ENCODE measurements at regions not wholly inside any gene's neighbourhood (a gene's known extent, or its start where the extent isn't known, plus 50 kb on each side); places are given as distances from the start of the nearest gene placed in this dataset.

DNA sequence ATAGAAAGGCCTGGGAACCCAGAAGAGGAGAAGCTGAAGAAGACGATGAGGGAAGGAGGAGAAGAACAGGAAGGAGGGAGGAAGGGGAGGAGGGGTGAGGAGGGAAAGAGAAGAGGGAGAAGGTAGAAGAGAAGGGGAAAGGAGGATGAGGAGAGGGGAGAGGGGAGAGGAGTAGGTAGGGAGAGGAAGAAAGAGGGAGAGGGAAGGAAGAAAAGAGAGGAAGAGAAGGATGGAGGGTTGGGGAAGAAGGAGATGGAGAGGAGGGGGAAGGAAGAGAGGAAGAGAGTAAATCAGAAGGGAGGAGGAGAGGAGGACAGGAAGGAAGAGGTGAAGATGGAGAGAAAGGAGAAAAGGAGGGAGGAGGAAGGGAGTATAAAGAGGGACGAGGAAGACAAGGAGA is 109.6 kb upstream of the IRX6 start:
- Histone ChIP-seq H3K4me1 (ENCODE audit: insufficient read depth) (no peaks in the 10 kb centered on the region), H3K36me3 (replicated peaks; ENCODE audit: insufficient read depth, low read depth) (no peaks in the 10 kb centered on the region), H3K27me3 (peaks cover 7% of the 10 kb centered on the region), H2AFZ (no peak overlapping the region), H4K20me1 (ENCODE audit: insufficient read depth, poor library complexity, severe bottlenecking) (no peaks in the 10 kb centered on the region), H3K9me3 (ENCODE audit: low read depth) (no peaks in the 10 kb centered on the region), H3K4me2 (no peak overlapping the region), H3K27ac (no peak overlapping the region), H3K4me3 (no peak overlapping the region), H3K79me2 (no peaks in the 10 kb centered on the region), H3K9me2 (replicated peaks; ENCODE audit: insufficient read depth) (no peaks in the 10 kb centered on the region)
- no peak for DNase-seq (ENCODE audit: low spot score)
- TF ChIP-seq, protein P1, sequence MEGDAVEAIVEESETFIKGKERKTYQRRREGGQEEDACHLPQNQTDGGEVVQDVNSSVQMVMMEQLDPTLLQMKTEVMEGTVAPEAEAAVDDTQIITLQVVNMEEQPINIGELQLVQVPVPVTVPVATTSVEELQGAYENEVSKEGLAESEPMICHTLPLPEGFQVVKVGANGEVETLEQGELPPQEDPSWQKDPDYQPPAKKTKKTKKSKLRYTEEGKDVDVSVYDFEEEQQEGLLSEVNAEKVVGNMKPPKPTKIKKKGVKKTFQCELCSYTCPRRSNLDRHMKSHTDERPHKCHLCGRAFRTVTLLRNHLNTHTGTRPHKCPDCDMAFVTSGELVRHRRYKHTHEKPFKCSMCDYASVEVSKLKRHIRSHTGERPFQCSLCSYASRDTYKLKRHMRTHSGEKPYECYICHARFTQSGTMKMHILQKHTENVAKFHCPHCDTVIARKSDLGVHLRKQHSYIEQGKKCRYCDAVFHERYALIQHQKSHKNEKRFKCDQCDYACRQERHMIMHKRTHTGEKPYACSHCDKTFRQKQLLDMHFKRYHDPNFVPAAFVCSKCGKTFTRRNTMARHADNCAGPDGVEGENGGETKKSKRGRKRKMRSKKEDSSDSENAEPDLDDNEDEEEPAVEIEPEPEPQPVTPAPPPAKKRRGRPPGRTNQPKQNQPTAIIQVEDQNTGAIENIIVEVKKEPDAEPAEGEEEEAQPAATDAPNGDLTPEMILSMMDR (IDR thresholded peaks at IDR 0.05; ENCODE audit: poor library complexity): no peak
- no peak for TF ChIP-seq EZH2phosphoT487 (IDR thresholded peaks at IDR 0.05; ENCODE audit: low read depth, severe bottlenecking, unreplicated experiment)
- no peak for TF ChIP-seq EZH2 (IDR thresholded peaks at IDR 0.05; ENCODE audit: borderline replicate concordance)
- WGBS (ENCODE audit: low lambda C conversion rate, missing lambda C conversion rate): 68% methylated on average over 1 of the region's 2 CpGs

GRCh38 chr16:55214974-55215494 is 109.0 kb upstream of the IRX6 start:
- Histone ChIP-seq H3K79me2 (no peaks in the 10 kb centered on the region), H3K4me3 (no peak overlapping the region), H3K36me3 (replicated peaks; ENCODE audit: insufficient read depth, low read depth) (no peaks in the 10 kb centered on the region), H3K27me3 (peaks cover 7% of the 10 kb centered on the region), H3K9me3 (ENCODE audit: low read depth) (no peaks in the 10 kb centered on the region), H3K4me2 (no peak overlapping the region), H3K27ac (no peak overlapping the region), H3K9me2 (replicated peaks; ENCODE audit: insufficient read depth) (no peaks in the 10 kb centered on the region), H4K20me1 (ENCODE audit: insufficient read depth, poor library complexity, severe bottlenecking) (no peaks in the 10 kb centered on the region), H3K4me1 (ENCODE audit: insufficient read depth) (no peaks in the 10 kb centered on the region), H2AFZ (no peak overlapping the region)
- DNase-seq (ENCODE audit: low spot score): no peak
- WGBS (ENCODE audit: low lambda C conversion rate, missing lambda C conversion rate): 88% methylated on average over 5 of the region's 5 CpGs
- TF ChIP-seq EZH2phosphoT487 (IDR thresholded peaks at IDR 0.05; ENCODE audit: low read depth, severe bottlenecking, unreplicated experiment) (no peak), EZH2 (IDR thresholded peaks at IDR 0.05; ENCODE audit: borderline replicate concordance) (no peak)
- TF ChIP-seq, protein P1 (IDR thresholded peaks at IDR 0.05; ENCODE audit: poor library complexity): no peak

- Histone ChIP-seq H2AFZ (no peak overlapping the region), H3K27me3 (peaks cover 7% of the 10 kb centered on the region), H3K9me2 (replicated peaks; ENCODE audit: insufficient read depth) (no peaks in the 10 kb centered on the region), H3K4me2 (no peak overlapping the region), H3K9me3 (ENCODE audit: low read depth) (no peaks in the 10 kb centered on the region), H4K20me1 (ENCODE audit: insufficient read depth, poor library complexity, severe bottlenecking) (no peaks in the 10 kb centered on the region), H3K4me3 (no peak overlapping the region), H3K36me3 (replicated peaks; ENCODE audit: insufficient read depth, low read depth) (no peaks in the 10 kb centered on the region), H3K4me1 (ENCODE audit: insufficient read depth) (no peaks in the 10 kb centered on the region), H3K79me2 (no peaks in the 10 kb centered on the region), H3K27ac (no peak overlapping the region)
- 92% methylated on average over 2 of the region's 2 CpGs for WGBS (ENCODE audit: low lambda C conversion rate, missing lambda C conversion rate)
- TF ChIP-seq EZH2 (IDR thresholded peaks at IDR 0.05; ENCODE audit: borderline replicate concordance) (no peak), EZH2phosphoT487 (IDR thresholded peaks at IDR 0.05; ENCODE audit: low read depth, severe bottlenecking, unreplicated experiment) (no peak)
- TF ChIP-seq, protein P1 (IDR thresholded peaks at IDR 0.05; ENCODE audit: poor library complexity): no peak
- DNase-seq (ENCODE audit: low spot score): no peak
These were observed 106.6 kb upstream of the IRX6 start for GRCh38 chr16:55217392-55217791.

- H3K79me2 ChIP-seq: no peaks in the 10 kb centered on the region
- TF ChIP-seq, protein P1 (IDR thresholded peaks at IDR 0.05; ENCODE audit: poor library complexity): no peak
- TF ChIP-seq EZH2phosphoT487 (IDR thresholded peaks at IDR 0.05; ENCODE audit: low read depth, severe bottlenecking, unreplicated experiment) (no peak), EZH2 (IDR thresholded peaks at IDR 0.05; ENCODE audit: borderline replicate concordance) (no peak)
- H3K27me3 ChIP-seq: no peaks in the 10 kb centered on the region
- WGBS (ENCODE audit: low lambda C conversion rate, missing lambda C conversion rate): 86% methylated on average over 3 of the region's 3 CpGs
- no peak overlapping the region for H3K27ac ChIP-seq
- H2AFZ ChIP-seq: no peak overlapping the region
- no peak overlapping the region for H3K4me3 ChIP-seq
- DNase-seq (ENCODE audit: low spot score): no peak
- no peaks in the 10 kb centered on the region for H3K9me3 ChIP-seq (ENCODE audit: low read depth)
- no peaks in the 10 kb centered on the region for H3K4me1 ChIP-seq (ENCODE audit: insufficient read depth)
- no peaks in the 10 kb centered on the region for H3K9me2 ChIP-seq (replicated peaks; ENCODE audit: insufficient read depth)
- no peaks in the 10 kb centered on the region for H4K20me1 ChIP-seq (ENCODE audit: insufficient read depth, poor library complexity, severe bottlenecking)
- H3K36me3 ChIP-seq (replicated peaks; ENCODE audit: insufficient read depth, low read depth): no peaks in the 10 kb centered on the region
- H3K4me2 ChIP-seq: no peak overlapping the region
These were observed 102.2 kb upstream of the IRX6 start for GRCh38 chr16:55221836-55222235.
